ENCODE measurements at regions not wholly inside any gene's neighbourhood (a gene's known extent, or its start where the extent isn't known, plus 50 kb on each side); places are given as distances from the start of the nearest gene placed in this dataset.
A peak's percentile ranks its signal among the peaks of the same experiment; 100 is the strongest.

GRCh38 chr6:85372915-85373270, 77.0 kb upstream of the NT5E start:
- no peak overlapping the region for H3K4me3 Mint-ChIP-seq (ENCODE audit: unreplicated experiment)
- Histone ChIP-seq H3K9me3 (no peaks in the 10 kb centered on the region), H3K4me3 (ENCODE audit: low read depth, low read length) (no peak overlapping the region), H3K4me1 (no peaks in the 10 kb centered on the region), H3K27me3 (replicated peaks; ENCODE audit: control insufficient read depth, insufficient read depth, low read length) (no peaks in the 10 kb centered on the region), H3K36me3 (ENCODE audit: control insufficient read depth, insufficient read depth, low read length) (no peaks in the 10 kb centered on the region)
- H3K27ac Mint-ChIP-seq (ENCODE audit: unreplicated experiment): no peak overlapping the region
- H3K27me3 Mint-ChIP-seq (ENCODE audit: insufficient read depth, unreplicated experiment): no peaks in the 10 kb centered on the region
- no peaks in the 10 kb centered on the region for H3K4me1 Mint-ChIP-seq (ENCODE audit: low read depth, unreplicated experiment)
- CTCF ChIA-PET: interaction anchor here (1.0 kb wide), 1 partner anchor 110 kb away, joined by 3 read pairs; no protein-coding TSS in a partner anchor
- no TSS peak for BruUV-seq (replicated peaks)
- POLR2A ChIA-PET: no interaction called here
- intact Hi-C loops (cut with micrococcal nuclease; ENCODE audit: unreplicated experiment): loop anchor here (1.0 kb wide), 1 partner anchor 110 kb away; no protein-coding TSS in a partner anchor
- DNase-seq: no peak
- H3K36me3 Mint-ChIP-seq (ENCODE audit: insufficient read depth, unreplicated experiment): no peaks in the 10 kb centered on the region
- peaks cover under 1% of the 10 kb centered on the region for H3K9me3 Mint-ChIP-seq (ENCODE audit: unreplicated experiment)
- TF ChIP-seq CTCF (IDR thresholded peaks at IDR 0.05; ENCODE audit: insufficient read depth in 1 of 2, low read depth in 1 of 2, low read length in 1 of 2, severe bottlenecking in 1 of 2, unreplicated experiment in 1 of 2): no peak

GRCh38 chr6:85372188-85372914, 77.5 kb upstream of the NT5E start:
- H3K4me1 ChIP-seq: no peaks in the 10 kb centered on the region
- no peaks in the 10 kb centered on the region for H3K9me3 Mint-ChIP-seq (ENCODE audit: unreplicated experiment)
- H3K36me3 Mint-ChIP-seq (ENCODE audit: insufficient read depth, unreplicated experiment): no peaks in the 10 kb centered on the region
- ChIA-PET CTCF (interaction anchor here (0.7 to 1.0 kb wide), 2 partner anchors 78 to 111 kb away, joined by 3 read pairs; no protein-coding TSS in a partner anchor), POLR2A (no interaction called here)
- H3K4me3 ChIP-seq (ENCODE audit: low read depth, low read length): no peak overlapping the region
- BruUV-seq (replicated peaks): no TSS peak
- no peak for DNase-seq
- no peaks in the 10 kb centered on the region for H3K36me3 ChIP-seq (ENCODE audit: control insufficient read depth, insufficient read depth, low read length)
- intact Hi-C loops (cut with micrococcal nuclease; ENCODE audit: unreplicated experiment): loop anchor here (1.0 kb wide), 1 partner anchor 111 kb away; no protein-coding TSS in a partner anchor
- H3K27ac Mint-ChIP-seq (ENCODE audit: unreplicated experiment): no peak overlapping the region
- no peaks in the 10 kb centered on the region for H3K27me3 ChIP-seq (replicated peaks; ENCODE audit: control insufficient read depth, insufficient read depth, low read length)
- H3K9me3 ChIP-seq: no peaks in the 10 kb centered on the region
- TF ChIP-seq CTCF (IDR thresholded peaks at IDR 0.05; ENCODE audit: insufficient read depth in 1 of 2, low read depth in 1 of 2, low read length in 1 of 2, severe bottlenecking in 1 of 2, unreplicated experiment in 1 of 2): peak in 1 of 2 experiments; percentile 30
- H3K27me3 Mint-ChIP-seq (ENCODE audit: insufficient read depth, unreplicated experiment): no peaks in the 10 kb centered on the region
- H3K4me1 Mint-ChIP-seq (ENCODE audit: low read depth, unreplicated experiment): no peaks in the 10 kb centered on the region
- no peak overlapping the region for H3K4me3 Mint-ChIP-seq (ENCODE audit: unreplicated experiment)

GRCh38 chr6:85368631-85369030, 81.3 kb upstream of the NT5E start:
- H3K4me1 ChIP-seq: no peaks in the 10 kb centered on the region
- no peaks in the 10 kb centered on the region for H3K4me1 Mint-ChIP-seq (ENCODE audit: low read depth, unreplicated experiment)
- TF ChIP-seq CTCF (IDR thresholded peaks at IDR 0.05; ENCODE audit: insufficient read depth in 1 of 2, low read depth in 1 of 2, low read length in 1 of 2, severe bottlenecking in 1 of 2, unreplicated experiment in 1 of 2): no peak
- H3K36me3 ChIP-seq (ENCODE audit: control insufficient read depth, insufficient read depth, low read length): no peaks in the 10 kb centered on the region
- no TSS peak for BruUV-seq (replicated peaks)
- ChIA-PET POLR2A (no interaction called here), CTCF (no interaction called here)
- no peak overlapping the region for H3K4me3 ChIP-seq (ENCODE audit: low read depth, low read length)
- no peaks in the 10 kb centered on the region for H3K36me3 Mint-ChIP-seq (ENCODE audit: insufficient read depth, unreplicated experiment)
- no peak for DNase-seq
- no peaks in the 10 kb centered on the region for H3K27me3 Mint-ChIP-seq (ENCODE audit: insufficient read depth, unreplicated experiment)
- no peaks in the 10 kb centered on the region for H3K9me3 Mint-ChIP-seq (ENCODE audit: unreplicated experiment)
- intact Hi-C loops (cut with micrococcal nuclease; ENCODE audit: unreplicated experiment): no loop called here
- no peaks in the 10 kb centered on the region for H3K27me3 ChIP-seq (replicated peaks; ENCODE audit: control insufficient read depth, insufficient read depth, low read length)
- H3K4me3 Mint-ChIP-seq (ENCODE audit: unreplicated experiment): no peak overlapping the region
- H3K9me3 ChIP-seq: no peaks in the 10 kb centered on the region
- H3K27ac Mint-ChIP-seq (ENCODE audit: unreplicated experiment): no peak overlapping the region
